ENCODE measurements at regions not wholly inside any gene's neighbourhood (a gene's known extent, or its start where the extent isn't known, plus 50 kb on each side); places are given as distances from the start of the nearest gene placed in this dataset.
A peak's percentile ranks its signal among the peaks of the same experiment; 100 is the strongest.
"Not testable (repeated sequence)": the region's sequence is repeated elsewhere in the genome, so short reads cannot be mapped to it uniquely, and the experiment has no call there.

DNA sequence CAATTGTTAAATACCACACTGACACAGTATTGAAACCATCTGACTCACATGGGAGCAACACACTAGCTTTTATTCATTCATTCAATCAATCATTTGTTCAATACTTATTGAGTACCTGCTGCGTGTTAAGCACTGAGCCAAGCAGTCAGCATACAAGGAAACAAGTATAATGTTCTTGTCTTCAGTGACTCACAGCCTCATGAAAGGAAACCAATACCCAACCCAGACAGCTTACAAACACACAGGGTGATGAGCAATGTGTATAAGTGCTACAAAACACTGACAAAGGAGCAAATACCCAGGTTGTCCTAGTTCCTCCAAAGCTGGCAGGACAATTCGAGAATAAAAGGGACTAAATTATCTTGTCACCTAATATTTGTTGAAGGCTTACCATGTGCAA, 67.6 kb upstream of the RASEF start:
- no peak for TF ChIP-seq CTCF (conservative IDR thresholded peaks at IDR 0.05; ENCODE audit: low read depth)
- POLR2A ChIA-PET (ENCODE audit: low non-redundant PET) = no interaction called here
- DNase-seq (ENCODE audit: low spot score) = peak; percentile 59
- H3K27ac ChIP-seq = no peak overlapping the region
- CTCF ChIA-PET = interaction anchor here (0.8 to 1.4 kb wide), 2 partner anchors 9 to 34 kb away, joined by 3 to 4 read pairs; no protein-coding TSS in a partner anchor

- no peak overlapping the region for H3K27ac ChIP-seq
- ChIA-PET CTCF (no interaction called here), POLR2A (ENCODE audit: low non-redundant PET) (interaction anchor here (0.6 kb wide), 1 partner anchor 502 kb away, joined by 3 read pairs; no protein-coding TSS in a partner anchor)
- TF ChIP-seq CTCF (conservative IDR thresholded peaks at IDR 0.05; ENCODE audit: low read depth) = no peak
- DNase-seq (ENCODE audit: low spot score) = no peak
Measured at GRCh38 chr9:83125671-83126070, 62.7 kb upstream of the RASEF start.

DNA sequence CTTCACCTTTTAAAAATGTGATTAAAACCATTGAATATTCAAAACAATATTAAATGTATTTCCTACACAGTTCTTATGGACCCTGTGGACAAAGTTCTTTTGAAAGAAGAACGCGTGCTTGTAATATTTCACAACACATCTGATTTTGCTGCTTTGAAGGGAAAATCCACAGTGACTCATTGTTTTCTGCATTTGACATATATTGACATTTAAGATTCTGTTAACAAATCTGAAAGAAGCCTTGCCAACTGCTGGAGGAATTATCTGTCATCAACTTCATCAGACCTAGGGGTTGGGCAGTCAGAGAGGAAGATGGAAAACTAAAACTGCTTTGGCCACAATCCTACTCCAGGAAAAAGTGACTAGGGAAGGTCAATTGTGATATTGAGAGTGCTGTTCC, 56.9 kb upstream of the RASEF start:
- TF ChIP-seq CTCF (conservative IDR thresholded peaks at IDR 0.05; ENCODE audit: low read depth) = no peak
- ChIA-PET CTCF (no interaction called here), POLR2A (ENCODE audit: low non-redundant PET) (no interaction called here)
- no peak for DNase-seq (ENCODE audit: low spot score)
- H3K27ac ChIP-seq = no peak overlapping the region

GRCh38 chr9:83116026-83116425, 53.1 kb upstream of the RASEF start:
- CTCF ChIA-PET = no interaction called here

GRCh38 chr9:83113445-83113844, 50.5 kb upstream of the RASEF start:
- POLR2A ChIA-PET (ENCODE audit: low non-redundant PET); H3K27ac ChIP-seq; CTCF ChIA-PET; DNase-seq (ENCODE audit: low spot score): not testable (repeated sequence)

More at GRCh38 chr9:83116026-83116425, 53.1 kb upstream of the RASEF start:
- no peak for DNase-seq (ENCODE audit: low spot score)
- no peak for TF ChIP-seq CTCF (conservative IDR thresholded peaks at IDR 0.05; ENCODE audit: low read depth)
- H3K27ac ChIP-seq = no peak overlapping the region
- POLR2A ChIA-PET (ENCODE audit: low non-redundant PET) = no interaction called here

All from RWPE1 (cell line).